GM18511 (cell line): ENCODE measurements at regions not wholly inside any gene's neighbourhood (a gene's known extent, or its start where the extent isn't known, plus 50 kb on each side); places are given as distances from the start of the nearest gene placed in this dataset.

ENCODE experiments used
- ATAC-seq: cut with Tn5 transposase; IDR thresholded peaks from one replicate; pipeline ENCODE4 v1.9.1; 2021; ENCODE audit warnings: mild to moderate bottlenecking, moderate library complexity; ENCODE audit not compliant: unreplicated experiment

GRCh38 chr2:76584474-76584873, 873.8 kb upstream of the GCFC2 start:
- no peak for ATAC-seq

DNA sequence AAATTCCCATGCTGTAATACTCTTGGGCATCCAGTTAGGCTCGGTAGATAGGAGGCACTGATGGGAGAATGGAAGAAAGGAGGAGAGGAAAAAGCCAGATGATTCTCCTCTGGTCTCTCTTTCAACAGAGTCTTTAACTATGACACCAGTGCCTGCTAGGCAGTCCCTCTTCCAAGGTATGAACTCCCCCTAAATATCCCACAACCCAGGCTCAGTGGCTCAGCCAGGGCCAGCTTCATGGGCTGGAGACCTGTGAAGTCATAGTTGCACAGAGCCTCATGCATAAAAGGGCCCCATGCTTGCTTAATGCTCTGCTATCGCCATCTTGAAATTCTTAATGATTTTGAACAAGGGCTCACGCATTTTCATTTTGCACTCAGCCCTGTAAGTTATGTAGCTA, 869.2 kb upstream of the GCFC2 start:
- no peak for ATAC-seq

DNA sequence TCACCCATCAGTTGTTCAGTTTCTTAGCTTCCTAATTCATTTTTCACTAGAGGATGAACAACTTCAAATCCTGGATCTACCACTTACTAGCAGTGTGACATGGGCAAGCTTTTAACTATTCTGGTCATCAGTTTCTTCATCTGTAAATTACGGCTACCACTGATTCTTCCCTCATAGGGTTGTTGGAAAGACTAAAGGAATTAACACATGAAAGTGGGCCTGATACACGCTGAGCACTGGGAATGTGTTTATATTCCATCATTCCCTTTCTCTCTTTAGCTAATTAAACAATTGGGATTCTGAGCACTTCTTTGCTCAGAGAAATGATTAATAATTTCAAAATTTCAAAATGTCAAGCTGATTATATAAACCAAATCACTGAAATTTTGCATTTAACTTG, 862.3 kb upstream of the GCFC2 start:
- ATAC-seq = no peak

- no peak for ATAC-seq
Measured at GRCh38 chr2:76569819-76570218, 859.1 kb upstream of the GCFC2 start.

DNA sequence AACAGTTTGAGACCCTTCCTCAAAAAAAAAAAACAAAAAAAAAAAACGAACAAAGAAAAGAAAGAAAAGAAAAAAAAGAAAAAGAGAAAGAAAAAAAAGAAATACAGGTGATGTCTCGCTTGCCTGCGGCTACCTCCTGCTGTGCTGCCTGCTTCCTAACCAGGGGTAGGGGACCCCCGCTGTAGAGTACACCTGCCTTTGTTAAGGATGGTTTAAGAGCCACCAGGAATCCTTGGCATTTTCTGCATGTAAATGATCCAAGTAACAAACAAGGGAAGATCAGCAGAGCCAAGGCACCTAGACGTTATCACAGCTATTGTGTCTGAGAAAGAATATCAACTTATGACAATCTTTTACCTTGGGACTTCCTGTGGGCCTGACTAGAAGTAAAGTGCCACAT, 856.8 kb upstream of the GCFC2 start:
- no peak for ATAC-seq

GRCh38 chr2:76564734-76565133, 854.0 kb upstream of the GCFC2 start:
- ATAC-seq = no peak

- ATAC-seq = no peak
Measured at GRCh38 chr2:76563730-76564129, 853.0 kb upstream of the GCFC2 start.

- no peak for ATAC-seq
Measured at GRCh38 chr2:76558157-76558556, 847.4 kb upstream of the GCFC2 start.

GRCh38 chr2:76556018-76556417, 845.3 kb upstream of the GCFC2 start:
- ATAC-seq = no peak

- ATAC-seq = no peak
Measured at GRCh38 chr2:76546207-76546606, 835.5 kb upstream of the GCFC2 start.

DNA sequence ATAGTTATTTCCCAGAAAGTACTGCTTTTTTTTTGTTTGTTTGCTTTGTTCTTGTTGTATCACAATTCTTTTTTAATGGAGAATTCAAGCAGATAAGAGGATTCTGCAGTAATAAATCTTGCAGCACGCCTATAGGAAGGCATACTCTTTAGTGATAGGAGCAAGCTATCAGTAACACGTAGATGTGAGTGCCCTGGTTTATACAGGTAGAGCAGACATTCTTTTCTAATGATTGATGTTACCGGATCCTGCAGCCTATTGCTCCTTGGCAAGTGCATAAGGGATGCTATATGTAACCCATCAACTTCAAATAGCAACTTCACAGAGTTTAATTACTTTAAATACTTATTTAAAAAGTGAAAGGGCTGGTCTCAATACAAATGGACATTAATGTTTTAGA, 834.2 kb upstream of the GCFC2 start:
- no peak for ATAC-seq

- ATAC-seq = no peak
Measured at GRCh38 chr2:76517574-76517909, 806.8 kb upstream of the GCFC2 start.

- no peak for ATAC-seq
Measured at GRCh38 chr2:76516861-76517573, 806.3 kb upstream of the GCFC2 start.

DNA sequence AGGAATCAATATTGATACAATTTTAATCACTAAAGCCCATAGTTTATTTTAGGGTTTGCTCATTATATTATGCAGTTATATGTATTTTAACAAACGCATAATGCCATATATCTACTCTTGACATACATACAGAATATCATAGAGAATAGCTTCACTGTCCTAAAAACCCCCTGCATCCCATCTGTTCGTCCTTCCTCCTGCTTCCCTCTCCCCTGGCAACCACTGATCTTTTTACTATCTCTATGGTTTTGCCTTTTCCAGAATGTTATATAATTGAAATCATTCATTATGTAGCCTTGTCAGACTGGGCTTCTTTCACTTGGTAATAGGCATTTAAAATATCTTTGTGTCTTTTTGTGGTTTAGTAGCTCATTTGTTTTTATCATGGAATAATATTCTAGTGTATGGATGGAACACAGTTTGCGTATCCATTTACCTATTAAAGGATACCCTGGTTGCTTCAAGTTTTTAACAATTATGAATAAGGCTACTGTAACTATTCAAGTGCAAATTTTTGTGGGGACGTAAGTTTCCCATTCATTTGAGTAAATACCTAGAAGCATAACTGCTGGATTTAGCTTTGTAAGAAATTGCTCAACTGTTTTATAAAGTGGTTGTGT, 801.6 kb upstream of the GCFC2 start:
- no peak for ATAC-seq

DNA sequence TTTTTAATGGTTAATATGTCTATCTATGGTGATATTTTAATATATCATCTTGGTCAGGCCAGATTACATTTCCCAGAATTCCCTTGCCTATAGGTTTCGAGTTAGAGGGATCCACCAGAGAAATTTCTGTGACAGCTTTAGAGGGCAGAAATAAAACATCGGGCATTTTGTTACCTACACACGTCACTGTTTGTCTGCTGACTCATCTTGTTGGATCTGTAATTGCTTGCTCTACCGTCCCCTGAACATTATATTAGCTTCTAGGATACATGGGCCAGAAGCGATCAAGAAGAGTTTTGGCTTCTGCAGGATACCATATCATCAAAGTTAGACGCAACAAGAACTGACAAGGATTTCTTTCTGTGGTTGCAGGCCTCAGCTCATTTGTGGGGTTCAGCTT, 795.8 kb upstream of the GCFC2 start:
- ATAC-seq = no peak

- no peak for ATAC-seq
Measured at GRCh38 chr2:76501641-76502040, 790.9 kb upstream of the GCFC2 start.

GRCh38 chr2:76498360-76498759, 787.6 kb upstream of the GCFC2 start:
- no peak for ATAC-seq

DNA sequence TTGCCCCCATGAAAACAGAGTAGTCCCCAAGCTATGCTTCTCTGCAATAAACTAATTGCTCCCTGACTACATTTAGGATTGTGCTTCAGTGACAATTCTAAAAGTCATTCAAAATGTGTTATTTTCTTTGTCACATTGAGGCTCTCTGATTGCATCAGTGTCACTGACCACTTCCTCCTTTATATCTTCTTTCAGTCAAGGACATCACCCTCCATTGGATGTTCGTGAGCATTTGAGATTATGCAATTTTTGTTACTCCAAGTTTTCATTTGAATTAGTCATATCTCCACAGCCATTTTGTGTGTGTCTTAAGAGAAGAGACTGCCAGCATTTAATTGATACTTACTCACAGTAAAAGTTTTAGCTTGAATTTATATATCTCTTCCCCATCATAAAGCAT, 780.8 kb upstream of the GCFC2 start:
- no peak for ATAC-seq

DNA sequence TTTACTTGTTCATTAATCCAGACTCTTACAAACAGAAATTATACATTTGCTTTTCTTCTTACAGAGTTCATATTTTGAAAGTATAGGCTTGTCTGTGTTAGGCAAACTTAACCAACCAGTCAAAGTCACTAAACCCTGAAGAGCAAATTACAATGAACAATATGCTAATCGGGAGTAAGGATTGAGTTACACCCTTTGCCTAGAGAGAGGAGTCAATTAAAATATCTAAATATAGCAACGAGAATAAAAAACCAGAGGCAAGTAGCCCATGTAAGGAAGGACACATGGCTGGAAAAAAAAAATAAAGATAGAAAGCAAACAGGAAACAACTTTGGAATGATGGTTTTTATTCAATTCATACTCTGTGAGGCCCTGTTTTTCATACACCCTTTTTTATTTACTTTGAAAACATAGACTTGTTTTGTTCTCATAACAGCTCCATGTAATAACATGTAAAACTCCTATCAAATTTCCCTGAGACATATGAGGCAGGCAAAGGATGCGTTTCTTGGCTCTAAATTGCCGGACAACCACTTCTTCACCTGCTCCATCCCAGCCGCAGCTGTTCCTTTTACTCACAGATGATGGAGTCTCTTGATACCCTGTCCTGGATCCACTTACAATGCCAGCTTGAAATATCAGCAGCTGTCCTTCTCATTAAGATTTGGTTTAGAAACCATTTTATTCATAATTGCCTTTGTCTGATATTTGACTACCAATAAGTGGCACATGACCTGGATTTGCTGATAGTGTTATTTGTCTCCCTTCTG, 767.7 kb upstream of the GCFC2 start:
- ATAC-seq = no peak

DNA sequence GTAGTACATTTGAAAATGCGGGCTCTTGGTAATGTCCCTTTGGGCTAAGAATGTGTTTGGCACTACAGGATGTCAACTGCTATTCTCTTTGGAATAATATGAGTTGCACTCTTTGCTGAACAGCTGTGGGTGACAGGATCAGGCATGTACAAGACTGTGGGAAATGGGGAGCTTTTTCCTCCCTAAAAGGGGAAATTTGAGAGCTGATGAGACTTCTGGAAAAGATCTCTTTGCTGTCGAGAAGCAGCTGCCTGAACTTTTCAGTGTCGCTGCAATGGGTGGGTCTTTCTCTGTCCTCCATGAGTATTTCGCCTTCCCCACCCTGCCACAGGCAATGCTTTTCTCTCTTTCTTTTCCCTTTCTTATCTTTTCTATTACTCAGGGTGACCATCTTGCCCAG, 762.2 kb upstream of the GCFC2 start:
- ATAC-seq = no peak

DNA sequence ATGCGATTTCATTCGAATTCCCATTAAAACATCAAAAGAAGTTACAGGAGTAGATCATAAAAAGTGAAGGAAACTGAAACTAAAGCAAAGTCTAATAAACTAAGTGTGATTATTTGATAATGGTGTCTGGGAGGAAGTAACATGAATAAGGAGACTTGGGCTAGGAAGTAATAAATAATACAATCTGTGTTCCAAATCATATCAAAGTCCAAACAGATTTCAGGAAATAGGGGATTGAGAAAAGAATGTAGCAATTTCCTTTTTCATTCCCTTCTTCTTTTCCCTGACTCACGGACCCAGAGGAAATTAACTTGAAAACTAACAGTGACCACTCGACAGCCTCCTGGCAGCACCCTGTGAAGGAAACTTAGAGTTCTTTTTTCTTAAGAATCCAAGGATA, 758.4 kb upstream of the GCFC2 start:
- ATAC-seq = no peak

GRCh38 chr2:76467326-76467725, 756.6 kb upstream of the GCFC2 start:
- no peak for ATAC-seq
